BLaER1 treated with 17β-estradiol and CSF1 and Interleukin-3, amounts not matched to agents 10 nM and 100 nM (cell line): ENCODE measurements at regions not wholly inside any gene's neighbourhood (a gene's known extent, or its start where the extent isn't known, plus 50 kb on each side); places are given as distances from the start of the nearest gene placed in this dataset.
"Not testable (repeated sequence)": the region's sequence is repeated elsewhere in the genome, so short reads cannot be mapped to it uniquely, and the experiment has no call there.

Experiments
- H3K27ac ChIP-seq, 11 experiments: shearing (Covaris generic); formaldehyde crosslinking; 2 replicates each; pipeline ENCODE4 v1.8.1; 2022
- H3K27me3 ChIP-seq, 11 experiments: shearing (Covaris generic); formaldehyde crosslinking; 2 replicates each; pipeline ENCODE4 v1.8.1; 2022
- H3K36me3 ChIP-seq, 11 experiments: shearing (Covaris generic); formaldehyde crosslinking; 2 replicates each; pipeline ENCODE4 v1.8.1; 2022
- H3K4me1 ChIP-seq, 10 experiments: shearing (Covaris generic); formaldehyde crosslinking; 2 replicates each; pipeline ENCODE4 v1.8.1; 2022
- H3K4me2 ChIP-seq, 11 experiments: shearing (Covaris generic); formaldehyde crosslinking; 2 replicates each; pipeline ENCODE4 v1.8.1; 2022
- H3K4me3 ChIP-seq, 10 experiments: shearing (Covaris generic); formaldehyde crosslinking; 2 replicates each; pipeline ENCODE4 v1.8.1; 2022
- H3K9ac ChIP-seq, 11 experiments: shearing (Covaris generic); formaldehyde crosslinking; 2 replicates each; pipeline ENCODE4 v1.8.1; 2022
- H3K9me3 ChIP-seq, 11 experiments: shearing (Covaris generic); formaldehyde crosslinking; replicated peaks in 1 of 11; 2 replicates each; pipeline ENCODE4 v1.8.1; 2022
- H4K20me1 ChIP-seq, 11 experiments: shearing (Covaris generic); formaldehyde crosslinking; 2 replicates each; pipeline ENCODE4 v1.8.1; 2022
- Cebpa-rat ChIP-seq, 11 experiments: shearing (Covaris generic); IDR thresholded peaks; 2 replicates each; pipeline ENCODE4 v1.8.1; 2022

GRCh38 chr2:18940184-18940583 is 350.8 kb upstream of the NT5C1B start:
- H3K4me2 ChIP-seq, result peak overlapping the region in 4 of 11 experiments; percentile 3 to 31 (median 14); a peak in 3 of 22 replicates

GRCh38 chr2:18939740-18940139 is 350.4 kb upstream of the NT5C1B start:
- not testable (repeated sequence) for H3K36me3 ChIP-seq, H3K9ac ChIP-seq, H4K20me1 ChIP-seq, H3K4me3 ChIP-seq, H3K9me3 ChIP-seq, H3K27me3 ChIP-seq, H3K27ac ChIP-seq
- Histone ChIP-seq H3K4me2 (peak overlapping the region in 4 of 11 experiments; percentile 3 to 31 (median 14); a peak in 2 of 22 replicates), H3K4me1 (peaks cover 0 to 24% (median 0%) of the 10 kb centered on the region in 10 experiments; a peak in 7 of 20 replicates)

More at GRCh38 chr2:18940184-18940583, 350.8 kb upstream of the NT5C1B start:
- no peaks in the 10 kb centered on the region for H4K20me1 ChIP-seq
- no peaks in the 10 kb centered on the region for H3K27me3 ChIP-seq
- no peak overlapping the region for H3K4me3 ChIP-seq
- H3K4me1 ChIP-seq, result peaks cover 0 to 24% (median 0%) of the 10 kb centered on the region in 10 experiments; a peak in 7 of 20 replicates
- H3K9ac ChIP-seq, result no peak overlapping the region
- H3K9me3 ChIP-seq, result no peaks in the 10 kb centered on the region
- H3K27ac ChIP-seq, result no peak overlapping the region
- H3K36me3 ChIP-seq, result no peaks in the 10 kb centered on the region
- no peak for TF ChIP-seq Cebpa-rat (IDR thresholded peaks at IDR 0.05)

GRCh38 chr2:18934886-18935285 is 345.5 kb upstream of the NT5C1B start:
- no peak overlapping the region for H3K4me3 ChIP-seq
- H3K4me2 ChIP-seq, result no peak overlapping the region
- H3K9me3 ChIP-seq, result peaks cover 0 to 8% (median 0%) of the 10 kb centered on the region in 11 experiments; a peak in 1 of 22 replicates
- H4K20me1 ChIP-seq, result no peaks in the 10 kb centered on the region
- peaks cover 0 to 16% (median 0%) of the 10 kb centered on the region in 10 experiments; a peak in 7 of 20 replicates for H3K4me1 ChIP-seq
- no peak overlapping the region for H3K27ac ChIP-seq
- H3K9ac ChIP-seq, result no peak overlapping the region
- H3K36me3 ChIP-seq, result no peaks in the 10 kb centered on the region
- H3K27me3 ChIP-seq, result no peaks in the 10 kb centered on the region
- TF ChIP-seq Cebpa-rat (IDR thresholded peaks at IDR 0.05), result no peak

GRCh38 chr2:18932853-18933252 is 343.5 kb upstream of the NT5C1B start:
- TF ChIP-seq Cebpa-rat (IDR thresholded peaks at IDR 0.05), result no peak
- Histone ChIP-seq H3K4me1 (peaks cover 0 to 14% (median 0%) of the 10 kb centered on the region in 10 experiments; a peak in 4 of 20 replicates), H3K36me3 (no peaks in the 10 kb centered on the region), H3K27me3 (no peaks in the 10 kb centered on the region), H3K27ac (no peak overlapping the region), H3K4me2 (no peak overlapping the region), H3K9ac (no peak overlapping the region), H3K9me3 (peaks cover 0 to 12% (median under 1%) of the 10 kb centered on the region in 11 experiments; a peak in 5 of 22 replicates), H4K20me1 (no peaks in the 10 kb centered on the region), H3K4me3 (no peak overlapping the region)

DNA sequence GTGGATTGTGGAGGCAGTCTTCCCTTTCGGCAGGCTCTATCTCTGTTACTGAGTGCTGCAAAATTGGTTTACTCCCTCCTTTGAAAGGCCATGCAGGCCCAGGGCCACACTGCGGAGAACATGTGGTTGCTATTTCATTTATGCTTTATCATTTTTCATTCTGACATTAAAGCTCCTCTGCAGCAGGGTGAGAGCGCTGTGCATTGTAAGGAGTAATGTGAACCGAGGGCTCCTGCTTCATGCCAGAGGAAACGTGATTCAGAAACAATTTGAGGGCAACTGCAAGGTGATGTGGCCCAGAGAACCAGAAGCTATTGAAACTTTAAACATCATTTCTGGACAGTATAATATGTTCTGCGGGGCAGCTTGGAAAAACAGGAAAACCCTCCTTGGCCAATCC is 341.6 kb upstream of the NT5C1B start:
- TF ChIP-seq Cebpa-rat (IDR thresholded peaks at IDR 0.05), result no peak
- no peak overlapping the region for H3K27ac ChIP-seq

DNA sequence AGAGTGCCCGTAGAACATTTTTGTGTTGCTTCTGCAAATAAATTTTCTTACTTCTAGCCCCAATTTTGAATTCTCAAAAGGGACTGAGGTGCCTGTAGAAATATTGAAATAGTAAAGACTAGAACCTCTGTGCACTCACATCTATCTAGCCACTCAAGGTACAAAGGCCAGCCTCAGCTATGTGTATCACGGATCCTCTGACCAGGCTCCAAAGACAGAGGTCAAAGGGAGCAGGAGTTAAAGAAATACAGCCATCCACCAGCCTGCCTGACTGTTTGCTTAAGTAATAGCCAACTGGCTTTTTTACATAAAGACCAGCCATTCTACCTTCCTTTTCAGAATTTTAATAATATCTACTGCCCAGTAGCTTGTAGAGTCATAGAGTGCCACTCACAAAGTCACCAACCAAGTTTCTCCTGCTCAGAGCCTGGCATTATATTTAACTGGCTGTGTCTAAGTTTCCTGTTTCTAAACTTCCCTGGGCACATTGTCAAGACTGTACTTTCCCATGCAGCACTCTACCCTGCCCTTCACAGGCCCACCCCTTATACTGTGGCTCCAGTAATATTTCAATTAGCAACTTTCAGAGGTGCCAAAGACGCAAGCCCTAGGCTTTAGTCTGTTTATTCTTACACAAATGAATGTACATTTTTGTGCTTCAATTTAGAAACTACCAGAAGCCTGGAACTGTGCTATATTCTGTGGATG is 338.3 kb upstream of the NT5C1B start:
- no peaks in the 10 kb centered on the region for H3K27me3 ChIP-seq
- no peak overlapping the region for H3K9ac ChIP-seq
- TF ChIP-seq Cebpa-rat (IDR thresholded peaks at IDR 0.05), result no peak
- H3K4me2 ChIP-seq, result no peak overlapping the region
- no peak overlapping the region for H3K27ac ChIP-seq
- H4K20me1 ChIP-seq, result no peaks in the 10 kb centered on the region
- no peak overlapping the region for H3K4me3 ChIP-seq
- H3K9me3 ChIP-seq, result peaks cover 0 to 17% (median 11%) of the 10 kb centered on the region in 11 experiments; a peak in 16 of 22 replicates
- no peaks in the 10 kb centered on the region for H3K36me3 ChIP-seq
- H3K4me1 ChIP-seq, result peaks cover 0 to 11% (median 0%) of the 10 kb centered on the region in 10 experiments; a peak in 6 of 20 replicates

More for the DNA sequence above, 341.6 kb upstream of the NT5C1B start:
- no peak overlapping the region for H3K4me3 ChIP-seq
- H3K36me3 ChIP-seq, result no peaks in the 10 kb centered on the region
- no peaks in the 10 kb centered on the region for H3K27me3 ChIP-seq
- peaks cover 0 to 12% (median 0%) of the 10 kb centered on the region in 10 experiments; a peak in 6 of 20 replicates for H3K4me1 ChIP-seq
- peaks cover 0 to 22% (median 11%) of the 10 kb centered on the region in 11 experiments; a peak in 16 of 22 replicates for H3K9me3 ChIP-seq
- no peaks in the 10 kb centered on the region for H4K20me1 ChIP-seq
- no peak overlapping the region for H3K4me2 ChIP-seq
- no peak overlapping the region for H3K9ac ChIP-seq

DNA sequence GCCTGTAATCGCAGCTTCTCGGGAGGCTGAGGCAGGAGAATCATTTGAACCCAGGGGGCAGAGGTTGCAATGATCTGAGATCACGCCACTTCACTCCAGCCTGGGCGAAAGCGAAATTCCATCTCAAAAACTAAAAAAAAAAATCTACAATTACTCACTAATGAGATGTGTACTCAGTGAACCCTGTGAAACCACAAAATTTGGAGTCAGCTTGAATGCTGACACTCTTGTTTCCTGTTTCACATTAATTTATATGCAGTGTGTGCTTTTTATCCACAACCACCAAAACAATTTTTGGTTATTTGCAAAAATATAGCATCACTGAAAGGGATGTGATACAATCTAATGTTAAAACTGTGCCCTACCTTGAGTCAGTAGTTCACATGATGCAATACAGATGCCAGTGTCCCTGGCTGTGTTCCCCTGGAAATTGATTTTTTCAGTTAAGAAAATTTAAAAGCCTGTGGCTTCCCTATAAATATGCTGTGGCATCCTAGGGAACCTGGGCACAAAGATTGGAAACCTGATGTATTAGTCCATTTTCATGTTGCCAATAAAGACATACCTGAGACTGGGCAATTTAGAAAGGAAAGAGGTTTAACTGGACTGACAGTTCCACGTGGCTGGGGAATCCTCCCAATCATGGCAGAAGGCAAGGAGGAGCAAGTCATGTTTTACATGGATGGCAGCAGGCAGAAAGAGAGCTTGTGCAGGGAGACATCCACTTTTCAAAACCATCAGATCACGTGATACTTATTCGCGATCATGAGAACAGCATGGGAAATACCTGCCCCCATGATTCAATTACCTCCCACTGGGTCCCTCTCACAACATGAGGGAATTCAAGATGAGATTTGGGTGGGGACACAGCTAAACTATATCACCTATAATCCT is 337.5 kb upstream of the NT5C1B start:
- Histone ChIP-seq H3K36me3 (no peaks in the 10 kb centered on the region), H3K27ac (no peak overlapping the region), H4K20me1 (no peaks in the 10 kb centered on the region), H3K9me3 (peaks cover 0 to 17% (median 11%) of the 10 kb centered on the region in 11 experiments; a peak in 16 of 22 replicates), H3K4me3 (no peak overlapping the region), H3K4me2 (peak overlapping the region in 3 of 11 experiments; percentile 33 to 63 (median 44); a peak in 5 of 22 replicates), H3K9ac (no peak overlapping the region), H3K27me3 (no peaks in the 10 kb centered on the region), H3K4me1 (peaks cover 0 to 11% (median 0%) of the 10 kb centered on the region in 10 experiments; a peak in 6 of 20 replicates)
- no peak for TF ChIP-seq Cebpa-rat (IDR thresholded peaks at IDR 0.05)

DNA sequence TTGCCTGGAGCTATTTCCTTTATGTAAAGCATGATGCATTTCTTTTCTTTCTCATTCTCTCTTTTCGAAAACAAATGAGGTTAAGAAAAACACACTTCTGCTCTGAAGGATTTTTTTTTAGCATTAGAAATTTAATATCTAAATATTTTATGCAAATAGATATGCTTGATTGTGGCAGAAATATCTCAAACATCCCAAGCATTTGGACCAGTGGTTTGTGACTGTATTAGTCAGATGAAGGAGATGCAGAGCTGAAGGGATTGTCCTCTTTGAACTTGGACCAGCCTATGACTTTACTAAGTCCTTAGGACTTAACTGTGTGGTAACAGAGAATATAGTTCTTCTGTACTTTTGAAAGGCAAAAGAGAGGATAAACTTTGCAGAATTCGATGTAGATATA is 335.9 kb upstream of the NT5C1B start:
- no peak overlapping the region for H3K27ac ChIP-seq
- H3K27me3 ChIP-seq, result no peaks in the 10 kb centered on the region
- TF ChIP-seq Cebpa-rat (IDR thresholded peaks at IDR 0.05), result no peak
- H3K9ac ChIP-seq, result no peak overlapping the region
- no peak overlapping the region for H3K4me3 ChIP-seq
- no peaks in the 10 kb centered on the region for H4K20me1 ChIP-seq
- no peaks in the 10 kb centered on the region for H3K36me3 ChIP-seq
- H3K4me1 ChIP-seq, result peaks cover 0 to 11% (median 0%) of the 10 kb centered on the region in 10 experiments; a peak in 6 of 20 replicates
- peaks cover 0 to 17% (median 11%) of the 10 kb centered on the region in 11 experiments; a peak in 16 of 22 replicates for H3K9me3 ChIP-seq
- H3K4me2 ChIP-seq, result no peak overlapping the region

DNA sequence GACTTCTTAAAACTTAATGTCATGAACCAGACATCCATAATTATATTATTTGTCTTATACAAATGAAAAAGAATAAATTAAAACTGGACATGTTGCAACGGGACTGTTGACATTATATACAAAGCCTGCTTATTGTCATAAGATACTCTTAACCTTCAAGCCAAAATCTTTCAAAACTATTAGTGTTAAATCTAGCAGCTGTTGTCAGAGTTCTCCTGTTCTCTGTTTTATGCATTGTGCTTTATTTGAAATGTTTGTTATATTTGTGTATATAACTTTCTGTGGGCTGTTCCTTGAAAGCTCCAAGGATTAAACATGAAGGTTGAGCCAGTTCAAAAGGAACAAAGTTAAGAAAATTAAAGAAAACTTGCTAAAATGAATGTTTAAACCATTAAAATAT is 335.5 kb upstream of the NT5C1B start:
- H3K9ac ChIP-seq, result no peak overlapping the region
- no peaks in the 10 kb centered on the region for H4K20me1 ChIP-seq
- H3K27ac ChIP-seq, result no peak overlapping the region
- peaks cover 0 to 11% (median 0%) of the 10 kb centered on the region in 10 experiments; a peak in 6 of 20 replicates for H3K4me1 ChIP-seq
- no peak overlapping the region for H3K4me3 ChIP-seq
- H3K4me2 ChIP-seq, result no peak overlapping the region
- no peaks in the 10 kb centered on the region for H3K36me3 ChIP-seq
- H3K9me3 ChIP-seq, result peaks cover 0 to 17% (median 11%) of the 10 kb centered on the region in 11 experiments; a peak in 16 of 22 replicates
- no peaks in the 10 kb centered on the region for H3K27me3 ChIP-seq
- TF ChIP-seq Cebpa-rat (IDR thresholded peaks at IDR 0.05), result no peak
